Fibroblast of lung (primary cell): ENCODE measurements at regions not wholly inside any gene's neighbourhood (a gene's known extent, or its start where the extent isn't known, plus 50 kb on each side); places are given as distances from the start of the nearest gene placed in this dataset.

Experiments
- CTCF ChIP-seq, 2 donors: IDR thresholded peaks in 1 of 2; conservative IDR thresholded peaks in 1 of 2; 1 replicate in 1 of 2; 2 replicates in 1 of 2; pipeline ENCODE4 v1.5.1; 2011 to 2012; ENCODE audit warnings: low read length in 2 of 2, control low read depth in 1 of 2, inconsistent platforms in 1 of 2, low read depth in 1 of 2, mild to moderate bottlenecking in 1 of 2
- EZH2 ChIP-seq: IDR thresholded peaks from 2 replicates; pipeline ENCODE4 v1.5.1; 2012; ENCODE audit warnings: low read length, control low read depth, mild to moderate bottlenecking; ENCODE audit errors: missing control alignments

GRCh38 chr12:126156806-126157574, 1091.8 kb downstream of the AACS start:
- TF ChIP-seq CTCF (conservative IDR thresholded peaks at IDR 0.05 in 1 of 2, IDR thresholded peaks at IDR 0.05 in 1 of 2; ENCODE audit: low read depth in 1 of 2, low read length in 2 of 2) (no peak), EZH2 (no peak)
